HG03342 (cell line): ENCODE measurements at regions not wholly inside any gene's neighbourhood (a gene's known extent, or its start where the extent isn't known, plus 50 kb on each side); places are given as distances from the start of the nearest gene placed in this dataset.

Experiments used
- ATAC-seq: cut with Tn5 transposase; IDR thresholded peaks from one replicate; pipeline ENCODE4 v1.9.1; 2021; ENCODE audit warnings: mild to moderate bottlenecking, moderate library complexity; ENCODE audit not compliant: unreplicated experiment

- ATAC-seq = no peak
Measured at GRCh38 chr3:72571052-72571451, 277.2 kb downstream of the SHQ1 start.

DNA sequence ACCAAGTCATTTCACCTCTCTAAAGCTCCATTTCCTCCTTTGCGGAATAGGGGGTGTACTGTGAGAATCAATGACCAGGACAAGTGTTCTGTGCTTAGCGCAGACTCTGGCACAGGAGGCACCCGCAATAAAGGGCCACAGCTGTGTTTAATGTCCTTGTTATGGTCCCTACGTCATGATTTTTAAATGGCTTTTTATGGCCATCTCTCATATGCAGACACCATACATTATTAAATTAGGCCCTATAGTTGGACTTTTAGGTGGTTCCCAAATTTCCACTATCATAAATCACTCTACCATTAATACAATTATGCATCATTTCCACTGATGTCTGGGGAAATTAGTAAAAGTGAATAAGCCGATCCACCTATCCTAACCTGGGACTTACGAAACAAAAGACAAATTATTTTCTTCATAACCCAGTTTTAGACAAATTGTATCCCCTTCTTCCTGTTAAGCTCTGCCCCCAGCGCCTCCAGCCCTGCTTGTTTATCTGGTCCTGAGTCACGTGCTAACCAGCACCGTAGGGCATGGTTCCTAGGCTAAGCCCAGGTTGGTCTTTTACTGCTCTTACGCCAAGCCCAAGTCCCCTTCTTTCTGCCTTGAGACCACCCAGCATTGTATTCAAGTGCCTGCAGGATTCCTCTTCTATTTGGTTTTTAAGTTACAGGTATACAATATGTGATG, 278.3 kb downstream of the SHQ1 start:
- no peak for ATAC-seq

- no peak for ATAC-seq
Measured at GRCh38 chr3:72568083-72568482, 280.2 kb downstream of the SHQ1 start.

DNA sequence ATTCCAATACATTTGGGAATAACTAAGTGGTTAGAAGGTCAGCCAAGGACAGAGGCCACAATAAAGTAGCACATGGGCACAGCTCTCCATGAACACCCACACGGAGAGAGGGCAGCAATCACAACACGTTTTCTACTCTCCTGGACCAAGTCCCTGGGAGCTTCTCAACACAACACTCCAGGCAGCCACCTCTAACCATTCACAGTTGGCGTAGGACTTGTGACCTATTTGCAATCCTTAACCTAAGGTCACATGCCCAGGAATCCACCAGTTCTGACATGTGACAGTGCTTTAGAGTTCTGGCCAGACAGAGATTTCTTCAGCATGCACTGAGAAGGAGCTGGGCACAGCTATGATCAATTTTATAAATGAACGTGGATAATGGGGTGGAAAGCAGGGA, 280.8 kb downstream of the SHQ1 start:
- ATAC-seq = no peak

- ATAC-seq = no peak
Measured at GRCh38 chr3:72565593-72565992, 282.7 kb downstream of the SHQ1 start.

- no peak for ATAC-seq
Measured at GRCh38 chr3:72563690-72564370, 284.4 kb downstream of the SHQ1 start.

DNA sequence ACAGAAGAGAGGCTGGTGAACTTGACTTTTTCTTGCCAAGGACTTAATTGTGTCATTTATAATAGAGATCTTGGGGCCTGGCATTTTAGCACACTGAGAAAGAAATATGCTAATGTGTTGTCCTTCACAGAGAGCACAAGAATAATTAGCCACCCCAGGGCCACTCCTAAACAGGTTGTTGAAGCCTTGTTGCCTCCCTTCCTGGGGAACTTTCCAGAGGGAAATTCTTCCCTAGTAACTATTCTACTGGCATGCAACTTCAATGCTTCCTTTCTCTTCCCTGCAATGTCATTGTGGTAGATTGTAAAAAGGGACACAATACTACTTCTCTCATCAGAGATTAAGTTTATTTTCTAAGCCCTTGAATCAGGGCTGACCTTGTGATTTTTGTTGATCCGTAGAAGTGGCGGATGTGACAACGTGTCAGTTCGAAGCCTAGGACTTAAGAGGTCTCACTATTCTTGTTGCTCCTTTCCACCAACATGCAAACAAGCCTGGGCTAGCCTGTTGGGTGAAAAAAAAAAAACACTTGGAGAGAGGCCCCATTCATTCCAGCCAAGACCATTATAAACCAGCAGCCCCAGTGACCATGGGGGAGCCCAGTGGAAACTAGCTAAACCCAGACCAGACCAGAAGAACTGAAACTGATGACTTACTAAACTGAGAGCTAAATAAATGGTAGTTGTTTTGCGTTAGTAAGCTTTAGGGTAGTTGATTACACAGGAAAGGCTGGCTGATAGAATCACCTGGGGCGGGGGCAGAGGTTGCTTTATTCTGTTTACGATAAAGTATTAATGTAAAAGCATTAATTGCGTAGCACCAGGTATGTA, 287.2 kb downstream of the SHQ1 start:
- no peak for ATAC-seq

GRCh38 chr3:72559385-72559784, 288.9 kb downstream of the SHQ1 start:
- ATAC-seq = no peak

- no peak for ATAC-seq
Measured at GRCh38 chr3:72558001-72558400, 290.2 kb downstream of the SHQ1 start.

DNA sequence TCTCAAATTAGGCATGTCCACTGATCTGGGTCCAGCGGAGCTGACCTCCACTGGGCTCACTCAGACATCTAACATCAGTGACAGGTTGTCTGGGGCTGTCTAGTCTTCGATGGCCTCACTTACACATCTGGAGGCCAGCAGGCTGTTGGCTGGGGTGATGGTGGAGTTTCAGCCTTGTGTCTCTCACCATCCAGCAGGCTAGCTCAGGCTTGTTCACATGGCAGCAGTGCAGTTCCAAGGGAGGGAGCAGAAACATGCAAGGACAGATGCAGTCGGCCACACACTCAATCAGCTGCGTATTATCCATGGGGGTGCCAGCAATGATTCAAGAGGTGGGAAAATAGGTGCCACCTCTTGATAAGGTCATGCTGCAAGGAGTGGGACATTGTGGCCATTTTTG, 292.5 kb downstream of the SHQ1 start:
- ATAC-seq = no peak

GRCh38 chr3:72554689-72555088, 293.6 kb downstream of the SHQ1 start:
- ATAC-seq = no peak

- ATAC-seq = no peak
Measured at GRCh38 chr3:72553298-72553697, 294.9 kb downstream of the SHQ1 start.

- ATAC-seq = no peak
Measured at GRCh38 chr3:72550582-72551262, 297.5 kb downstream of the SHQ1 start.

DNA sequence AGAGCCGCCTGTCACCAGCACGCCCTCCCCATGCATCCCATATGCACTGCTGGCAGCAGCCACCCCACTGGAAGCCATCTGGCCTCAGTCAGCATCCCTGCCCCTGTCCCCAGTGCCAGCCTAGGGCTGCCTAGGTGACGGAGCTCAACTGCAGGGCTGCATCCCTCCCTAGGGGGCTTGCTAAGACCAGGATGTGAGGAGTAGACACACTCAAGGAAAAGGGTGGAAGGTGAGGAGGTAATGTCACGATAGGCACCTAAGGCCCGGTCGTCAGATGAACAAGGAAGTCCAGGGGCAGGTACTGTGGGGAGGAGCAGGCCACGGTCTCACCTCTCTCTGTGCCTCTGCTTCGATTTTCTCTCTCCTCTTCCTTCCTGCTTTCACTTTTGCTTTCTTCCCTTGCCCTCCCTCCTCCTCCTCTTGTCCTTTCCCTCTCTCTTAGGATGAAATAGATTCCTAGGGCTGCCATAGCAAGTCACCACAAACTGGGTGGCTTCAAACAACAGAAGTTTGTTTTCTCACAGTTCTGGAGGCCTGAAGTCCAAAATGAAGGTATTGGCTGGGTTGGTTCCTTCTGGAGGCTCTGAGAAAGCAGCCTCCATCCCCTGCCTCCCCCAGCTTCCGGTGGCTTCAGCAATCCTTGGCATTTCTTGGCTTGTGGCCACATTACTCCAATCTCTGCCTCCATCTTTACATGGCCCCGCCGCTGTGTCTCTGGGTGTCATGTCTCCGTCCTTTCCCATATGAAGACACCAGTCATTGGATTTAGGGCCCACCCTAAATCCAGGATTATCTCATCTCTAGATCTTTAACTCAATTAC, 298.3 kb downstream of the SHQ1 start:
- no peak for ATAC-seq

DNA sequence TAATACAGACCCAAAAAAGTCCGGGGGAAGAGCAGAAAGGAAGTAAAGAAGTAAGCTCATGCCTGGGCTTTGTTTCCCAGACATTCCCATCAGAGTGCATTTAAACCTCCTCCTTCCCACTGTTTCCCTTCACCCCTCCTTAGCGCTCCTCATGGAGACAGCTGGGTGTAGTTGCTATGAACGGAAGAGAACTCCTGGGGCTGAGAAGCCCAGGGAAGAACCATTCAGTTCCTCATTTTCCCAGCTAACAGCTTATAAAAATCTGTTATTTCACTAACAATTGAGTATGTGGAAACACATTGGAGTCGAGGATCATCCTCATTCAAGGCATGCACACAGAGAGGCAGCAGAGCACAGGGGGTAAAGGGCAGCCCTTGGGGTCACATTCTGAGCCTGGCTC, 299.3 kb downstream of the SHQ1 start:
- no peak for ATAC-seq

DNA sequence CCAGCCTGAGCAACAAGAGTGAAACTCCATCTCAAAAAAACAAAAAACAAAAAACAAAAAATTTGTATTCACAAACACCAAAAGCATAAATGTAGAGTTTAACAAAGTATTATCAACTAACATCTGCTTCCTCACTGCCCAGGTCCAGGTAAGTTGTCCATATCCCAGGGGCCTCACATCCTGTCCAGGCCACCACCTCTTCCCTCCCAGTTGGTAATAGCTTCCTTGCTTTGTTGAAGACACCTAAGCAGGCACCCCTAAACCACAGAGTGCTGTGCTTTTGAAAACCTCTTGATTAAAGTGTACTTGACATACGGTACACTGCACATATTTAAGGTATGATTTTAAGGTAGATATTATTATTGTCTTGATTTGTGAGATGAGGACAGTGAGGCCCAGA, 299.8 kb downstream of the SHQ1 start:
- ATAC-seq = no peak

- no peak for ATAC-seq
Measured at GRCh38 chr3:72547183-72547582, 301.1 kb downstream of the SHQ1 start.

DNA sequence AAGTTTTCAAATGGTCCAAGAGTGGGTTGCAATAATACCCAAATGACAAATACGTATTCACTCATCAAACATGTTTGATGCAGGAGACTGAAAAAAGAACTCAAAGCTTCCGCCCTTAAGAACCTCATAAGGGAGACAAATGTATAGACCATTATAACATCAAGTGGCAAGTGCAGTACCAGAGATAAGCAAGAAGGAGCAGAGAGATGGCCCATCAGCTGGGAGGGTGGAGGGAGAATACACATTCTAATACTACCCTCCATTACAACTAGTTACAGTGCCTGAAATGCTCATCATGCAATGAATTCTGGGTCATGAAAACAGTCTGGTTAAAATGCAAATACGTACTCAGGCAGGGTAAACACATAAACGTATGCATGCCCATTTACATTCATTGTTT, 304.0 kb downstream of the SHQ1 start:
- no peak for ATAC-seq

DNA sequence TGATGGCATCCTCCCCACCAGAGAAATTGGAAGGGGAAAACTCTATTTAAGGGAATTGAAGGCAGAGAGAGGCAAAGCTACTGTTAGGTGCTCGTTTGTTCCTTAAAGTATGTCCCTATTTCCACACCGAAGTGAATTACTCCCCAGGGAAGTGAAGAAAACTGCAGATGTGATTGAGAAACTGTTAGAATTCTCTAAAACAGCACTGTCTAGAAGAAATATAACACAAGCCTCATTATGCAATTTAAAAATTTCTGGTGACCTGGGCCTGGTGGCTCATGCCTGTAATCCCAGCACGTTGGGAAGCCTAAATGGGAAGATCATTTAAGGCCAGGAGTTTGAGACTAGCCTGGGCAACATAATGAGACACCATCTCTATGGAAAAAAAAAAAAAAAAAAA, 305.0 kb downstream of the SHQ1 start:
- no peak for ATAC-seq

DNA sequence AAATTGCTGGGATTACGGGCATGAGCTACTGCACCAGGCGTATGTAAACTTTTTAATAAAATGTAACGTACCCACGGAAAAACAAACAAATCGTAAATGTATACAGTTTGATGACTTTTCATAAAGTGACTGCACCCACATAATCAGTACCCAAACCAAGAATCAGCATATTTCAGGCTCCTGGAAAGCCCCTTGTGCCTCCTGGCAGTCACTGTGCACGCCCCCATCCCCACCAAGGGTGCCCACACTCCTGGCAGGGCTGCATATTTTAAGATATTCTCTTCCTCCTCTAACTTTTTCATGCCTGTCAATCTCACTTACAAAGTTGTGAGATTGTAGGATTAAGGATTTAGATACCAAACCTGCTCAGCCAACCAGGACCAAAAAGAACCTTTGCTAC, 305.5 kb downstream of the SHQ1 start:
- no peak for ATAC-seq

DNA sequence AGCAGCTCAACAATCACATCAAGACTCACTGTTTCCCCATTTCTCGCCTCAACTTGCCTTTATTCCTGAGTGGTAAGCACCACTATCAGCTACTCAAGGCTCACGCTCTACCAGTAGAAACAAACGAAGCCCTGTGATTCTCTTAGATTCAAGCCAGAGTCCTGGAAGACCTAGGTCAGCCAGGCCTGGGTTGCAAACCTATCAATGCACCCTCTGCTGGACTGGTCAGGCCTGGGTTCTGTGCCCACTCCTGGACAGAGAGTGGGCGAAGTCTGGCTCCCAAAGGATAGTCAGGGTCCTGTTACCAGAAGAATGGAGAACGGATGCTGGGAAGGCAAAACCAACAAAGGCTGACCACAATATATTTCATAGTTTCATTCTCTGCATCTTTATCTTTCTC, 308.4 kb downstream of the SHQ1 start:
- no peak for ATAC-seq
